SK-N-SH (cell line): ENCODE measurements at regions not wholly inside any gene's neighbourhood (a gene's known extent, or its start where the extent isn't known, plus 50 kb on each side); places are given as distances from the start of the nearest gene placed in this dataset.

ENCODE experiments used
- CTCF ChIA-PET: fragments of 300-600, 350-600 bp; formaldehyde crosslinking; extraction: SDS; loops from one replicate; lab custom pipeline; 2021; lab: Yijun Ruan, JAX
- POLR2A ChIA-PET: fragments of 350-600 bp; sonication (Branson Sonifier 250); formaldehyde crosslinking; extraction: SDS; loops from one replicate; lab custom pipeline; 2020; ENCODE audit warnings: antibody characterized with exemption, inconsistent platforms; lab: Yijun Ruan, JAX
- DNase-seq: peaks from one replicate; pipeline ENCODE4 v3.0.0; 2012
- H2AFZ ChIP-seq: fragments of 200-600 bp; sonication (generic); 2 replicates; pipeline ENCODE4 v1.8.1; 2016; ENCODE audit warnings: antibody characterized with exemption, mild to moderate bottlenecking, low read depth
- H3F3A ChIP-seq: fragments of 200-600 bp; sonication (generic); replicated peaks from 2 replicates; pipeline ENCODE3; 2016; ENCODE audit warnings: antibody characterized with exemption, mild to moderate bottlenecking; ENCODE audit not compliant: insufficient read depth
- H3K27ac ChIP-seq, 2 experiments: fragments of 200-500 bp in 1 of 2; fragments of 200-600 bp in 1 of 2; sonication (Bioruptor generic) in 1 of 2; sonication (generic), shearing (Covaris generic) in 1 of 2; 2 replicates each; pipeline versions ENCODE4 v1.5.1 to v1.6.1; 2014 to 2016; ENCODE audit warnings: low read depth in 2 of 2, inconsistent platforms in 1 of 2, low read length in 1 of 2, mild to moderate bottlenecking in 1 of 2, mixed read lengths in 1 of 2
- H3K27me3 ChIP-seq: fragments of 200-600 bp; sonication (generic), shearing (Covaris generic); 2 replicates; pipeline ENCODE4 v1.6.1; 2016; ENCODE audit warnings: mixed run types; ENCODE audit not compliant: insufficient read depth
- H3K36me3 ChIP-seq, 2 experiments: fragments of 200-500 bp in 1 of 2; fragments of 200-600 bp in 1 of 2; sonication (Bioruptor generic) in 1 of 2; sonication (generic) in 1 of 2; replicated peaks in 1 of 2; 2 replicates each; pipeline versions ENCODE3 to v1.5.1; 2014 to 2016; ENCODE audit warnings: low read length in 1 of 2, mild to moderate bottlenecking in 1 of 2; ENCODE audit not compliant: insufficient read depth in 2 of 2, control insufficient read depth in 1 of 2
- H3K4me1 ChIP-seq, 2 experiments: fragments of 200-500 bp in 1 of 2; fragments of 200-600 bp in 1 of 2; sonication (Bioruptor generic) in 1 of 2; sonication (generic), shearing (Covaris generic) in 1 of 2; 2 replicates each; pipeline versions ENCODE4 v1.5.1 to v1.6.1; 2014 to 2016; ENCODE audit warnings: low read depth in 1 of 2, low read length in 1 of 2, mixed run types in 1 of 2; ENCODE audit not compliant: insufficient read depth in 2 of 2, control insufficient read depth in 1 of 2
- H3K4me2 ChIP-seq: fragments of 200-600 bp; sonication (generic), shearing (Covaris generic); 2 replicates; pipeline ENCODE4 v1.6.1; 2017; ENCODE audit warnings: mixed run types
- H3K4me3 ChIP-seq, 2 experiments: fragments of 200-500 bp in 1 of 2; fragments of 200-600 bp in 1 of 2; sonication (Bioruptor generic) in 1 of 2; sonication (generic), shearing (Covaris generic) in 1 of 2; 2 replicates each; pipeline versions ENCODE4 v1.5.1 to v1.8.1; 2014 to 2016; ENCODE audit warnings: low read depth in 2 of 2, inconsistent platforms in 1 of 2, low read length in 1 of 2, mild to moderate bottlenecking in 1 of 2, mixed read lengths in 1 of 2, moderate library complexity in 1 of 2
- H3K79me2 ChIP-seq: fragments of 200-600 bp; sonication (generic); 2 replicates; pipeline ENCODE4 v1.8.1; 2017; ENCODE audit warnings: mild to moderate bottlenecking; ENCODE audit not compliant: insufficient read depth
- H3K9ac ChIP-seq: fragments of 200-600 bp; sonication (generic); 2 replicates; pipeline ENCODE4 v1.6.1; 2017; ENCODE audit warnings: mixed run types
- H3K9me2 ChIP-seq: fragments of 200-600 bp; sonication (generic); 2 replicates; pipeline ENCODE4 v1.6.1; 2017; ENCODE audit warnings: mixed run types
- H3K9me3 ChIP-seq: fragments of 200-600 bp; sonication (generic); 2 replicates; pipeline ENCODE4 v1.6.1; 2017; ENCODE audit warnings: mixed run types, mild to moderate bottlenecking, moderate library complexity
- H4K20me1 ChIP-seq: fragments of 200-600 bp; sonication (generic); 2 replicates; pipeline ENCODE4 v1.6.1; 2017; ENCODE audit warnings: mild to moderate bottlenecking, mixed run types; ENCODE audit not compliant: insufficient read depth
- CHD2 ChIP-seq: fragments of 150-350 bp; IDR thresholded peaks from 2 replicates; pipeline ENCODE4 v1.6.1; 2018; ENCODE audit warnings: low read length; ENCODE audit not compliant: partially characterized antibody
- EP300 ChIP-seq, 2 experiments: IDR thresholded peaks; 2 replicates each; pipeline versions ENCODE4 v1.4.0 to v1.6.1; 2012; ENCODE audit warnings: borderline replicate concordance in 1 of 2, low read depth in 1 of 2, low read length in 1 of 2
- FOXJ3 ChIP-seq: sonication (generic); formaldehyde crosslinking; IDR thresholded peaks from 2 replicates; pipeline ENCODE4 v1.5.1; 2020; ENCODE audit warnings: mild to moderate bottlenecking, missing genetic modification reagents
- FOXM1 ChIP-seq: IDR thresholded peaks from 2 replicates; pipeline ENCODE4 v1.4.0; 2012; ENCODE audit warnings: low read depth, mild to moderate bottlenecking
- GABPA ChIP-seq: IDR thresholded peaks from 2 replicates; pipeline ENCODE4 v1.4.0; 2012; ENCODE audit warnings: low read depth, mild to moderate bottlenecking
- GATA2 ChIP-seq: sonication (generic); formaldehyde crosslinking; IDR thresholded peaks from 2 replicates; pipeline ENCODE4 v1.5.0; 2020; ENCODE audit warnings: mild to moderate bottlenecking, missing genetic modification reagents
- MEF2A ChIP-seq: IDR thresholded peaks from 2 replicates; pipeline ENCODE4 v1.4.0; 2012; ENCODE audit warnings: low read depth, borderline replicate concordance
- NRF1 ChIP-seq: IDR thresholded peaks from 2 replicates; pipeline ENCODE4 v1.6.1; 2012; ENCODE audit warnings: low read depth, mild to moderate bottlenecking, low read length
- RAD21 ChIP-seq: IDR thresholded peaks from 2 replicates; pipeline ENCODE4 v1.6.1; 2012; ENCODE audit warnings: mild to moderate bottlenecking, low read length
- RCOR1 ChIP-seq: fragments of 150-350 bp; IDR thresholded peaks from 2 replicates; pipeline ENCODE4 v1.6.1; 2017; ENCODE audit warnings: antibody characterized with exemption, low read length
- RFX5 ChIP-seq: IDR thresholded peaks from 2 replicates; pipeline ENCODE4 v1.6.1; 2012; ENCODE audit warnings: mild to moderate bottlenecking, improper control_type of control experiment, low read length
- RXRA ChIP-seq: IDR thresholded peaks from 2 replicates; pipeline ENCODE4 v1.4.0; 2012; ENCODE audit warnings: low read depth, mild to moderate bottlenecking, borderline replicate concordance
- SMC3 ChIP-seq: IDR thresholded peaks from 2 replicates; pipeline ENCODE4 v1.6.1; 2012; ENCODE audit warnings: low read depth, low read length, improper control_type of control experiment
- TEAD4 ChIP-seq: IDR thresholded peaks from 2 replicates; pipeline ENCODE4 v1.4.0; 2012; ENCODE audit warnings: mild to moderate bottlenecking, borderline replicate concordance; ENCODE audit not compliant: insufficient read depth
- YY1 ChIP-seq: IDR thresholded peaks from 2 replicates; pipeline ENCODE4 v1.4.0; 2012; ENCODE audit warnings: low read depth, mild to moderate bottlenecking
- WGBS: methylation state at CpG from one replicate; pipeline ENCODE4 v1.1.6; 2017; ENCODE audit warnings: low lambda C conversion rate; 5-methylcytosine and 5-hydroxymethylcytosine counted together
- TF ChIP-seq, protein P1 (sequence below): fragments of 200-600 bp; sonication (generic); IDR thresholded peaks from 2 replicates; pipeline ENCODE4 v1.6.1; 2017; ENCODE audit warnings: antibody characterized with exemption, mild to moderate bottlenecking, moderate library complexity
- TF ChIP-seq, protein P2 (sequence below): fragments of 150-350 bp; IDR thresholded peaks from 2 replicates; pipeline ENCODE4 v1.6.1; 2016; ENCODE audit warnings: mild to moderate bottlenecking, low read depth, low read length

DNA sequence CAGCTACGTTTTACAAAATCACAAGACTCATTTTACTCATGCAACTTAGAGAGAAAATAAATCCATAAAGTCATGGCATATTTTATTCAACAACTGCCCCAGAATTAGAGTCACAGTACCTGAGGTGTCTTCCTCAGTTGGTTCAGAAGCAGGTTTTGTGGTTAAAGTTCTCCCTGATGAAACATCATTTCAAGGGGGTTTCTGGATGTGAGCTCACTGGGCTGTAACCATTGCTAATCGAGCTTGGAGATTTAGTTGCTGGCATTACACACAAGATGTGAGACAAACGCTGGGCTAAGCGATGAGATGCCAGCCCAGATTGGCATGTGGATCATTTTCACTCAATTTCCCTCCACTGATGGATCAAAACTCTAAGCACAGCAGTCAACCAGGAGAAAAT is 131.3 kb downstream of the PRELID2 start:
- H2AFZ ChIP-seq, result no peak overlapping the region
- H3K27ac ChIP-seq, result no peak overlapping the region
- ChIA-PET POLR2A (no interaction called here), CTCF (interaction anchor here (1.9 to 3.4 kb wide), 2 partner anchors 22 to 122 kb away, joined by 7 to 11 read pairs; no protein-coding TSS in a partner anchor)
- no peak overlapping the region for H3K4me3 ChIP-seq
- no peak overlapping the region for H3K9ac ChIP-seq
- no peaks in the 10 kb centered on the region for H3K9me2 ChIP-seq
- no peak for DNase-seq
- H3K79me2 ChIP-seq, result no peaks in the 10 kb centered on the region
- H3F3A ChIP-seq, result no peaks in the 10 kb centered on the region
- TF ChIP-seq EP300 (IDR thresholded peaks at IDR 0.05; ENCODE audit: borderline replicate concordance in 1 of 2, low read depth in 1 of 2, low read length in 1 of 2), result no peak
- no peak for TF ChIP-seq NRF1
- TF ChIP-seq, protein P1, sequence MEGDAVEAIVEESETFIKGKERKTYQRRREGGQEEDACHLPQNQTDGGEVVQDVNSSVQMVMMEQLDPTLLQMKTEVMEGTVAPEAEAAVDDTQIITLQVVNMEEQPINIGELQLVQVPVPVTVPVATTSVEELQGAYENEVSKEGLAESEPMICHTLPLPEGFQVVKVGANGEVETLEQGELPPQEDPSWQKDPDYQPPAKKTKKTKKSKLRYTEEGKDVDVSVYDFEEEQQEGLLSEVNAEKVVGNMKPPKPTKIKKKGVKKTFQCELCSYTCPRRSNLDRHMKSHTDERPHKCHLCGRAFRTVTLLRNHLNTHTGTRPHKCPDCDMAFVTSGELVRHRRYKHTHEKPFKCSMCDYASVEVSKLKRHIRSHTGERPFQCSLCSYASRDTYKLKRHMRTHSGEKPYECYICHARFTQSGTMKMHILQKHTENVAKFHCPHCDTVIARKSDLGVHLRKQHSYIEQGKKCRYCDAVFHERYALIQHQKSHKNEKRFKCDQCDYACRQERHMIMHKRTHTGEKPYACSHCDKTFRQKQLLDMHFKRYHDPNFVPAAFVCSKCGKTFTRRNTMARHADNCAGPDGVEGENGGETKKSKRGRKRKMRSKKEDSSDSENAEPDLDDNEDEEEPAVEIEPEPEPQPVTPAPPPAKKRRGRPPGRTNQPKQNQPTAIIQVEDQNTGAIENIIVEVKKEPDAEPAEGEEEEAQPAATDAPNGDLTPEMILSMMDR, result no peak
- no peak for TF ChIP-seq RXRA
- no peak for TF ChIP-seq RCOR1
- TF ChIP-seq CHD2, result no peak
- no peak for TF ChIP-seq SMC3
- no peak for TF ChIP-seq FOXM1
- TF ChIP-seq, protein P2, sequence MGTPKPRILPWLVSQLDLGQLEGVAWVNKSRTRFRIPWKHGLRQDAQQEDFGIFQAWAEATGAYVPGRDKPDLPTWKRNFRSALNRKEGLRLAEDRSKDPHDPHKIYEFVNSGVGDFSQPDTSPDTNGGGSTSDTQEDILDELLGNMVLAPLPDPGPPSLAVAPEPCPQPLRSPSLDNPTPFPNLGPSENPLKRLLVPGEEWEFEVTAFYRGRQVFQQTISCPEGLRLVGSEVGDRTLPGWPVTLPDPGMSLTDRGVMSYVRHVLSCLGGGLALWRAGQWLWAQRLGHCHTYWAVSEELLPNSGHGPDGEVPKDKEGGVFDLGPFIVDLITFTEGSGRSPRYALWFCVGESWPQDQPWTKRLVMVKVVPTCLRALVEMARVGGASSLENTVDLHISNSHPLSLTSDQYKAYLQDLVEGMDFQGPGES, result no peak
- TF ChIP-seq RAD21, result no peak
- no peak for TF ChIP-seq RFX5
- no peak for TF ChIP-seq GATA2 (CRISPR knock-in tag)
- TF ChIP-seq TEAD4, result no peak
- TF ChIP-seq MEF2A, result no peak
- no peak for TF ChIP-seq GABPA
- TF ChIP-seq YY1, result no peak
- TF ChIP-seq FOXJ3 (CRISPR knock-in tag), result no peak
- no peaks in the 10 kb centered on the region for H3K36me3 ChIP-seq
- H3K4me1 ChIP-seq, result no peaks in the 10 kb centered on the region
- no peaks in the 10 kb centered on the region for H3K9me3 ChIP-seq
- WGBS, result 85% methylated on average over 4 of the region's 4 CpGs
- H4K20me1 ChIP-seq, result no peaks in the 10 kb centered on the region
- H3K27me3 ChIP-seq, result no peaks in the 10 kb centered on the region
- no peak overlapping the region for H3K4me2 ChIP-seq

DNA sequence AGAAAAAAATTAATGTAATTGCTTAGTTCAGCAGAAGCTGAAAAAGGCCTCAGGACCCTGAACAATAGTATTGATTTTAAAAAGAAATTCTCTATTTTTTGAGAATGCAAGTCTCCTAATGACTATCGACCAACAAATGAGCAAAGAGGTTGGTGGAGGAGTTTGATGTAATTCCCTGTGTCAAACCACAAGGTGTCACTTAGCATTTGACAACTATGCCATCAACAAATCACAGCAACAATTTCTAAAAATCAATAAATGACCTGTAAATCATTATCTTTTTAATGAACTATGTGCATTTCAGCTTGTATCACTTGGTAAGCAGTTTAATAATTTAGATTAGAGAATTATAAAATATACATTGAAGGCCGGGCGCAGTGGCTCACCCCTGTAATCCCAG is 133.7 kb downstream of the PRELID2 start:
- no peak overlapping the region for H3K4me2 ChIP-seq
- no peaks in the 10 kb centered on the region for H3K79me2 ChIP-seq
- no peak overlapping the region for H3K4me3 ChIP-seq
- no peaks in the 10 kb centered on the region for H4K20me1 ChIP-seq
- H3K36me3 ChIP-seq, result no peaks in the 10 kb centered on the region
- H3K9me3 ChIP-seq, result no peaks in the 10 kb centered on the region
- no peaks in the 10 kb centered on the region for H3K9me2 ChIP-seq
- no peaks in the 10 kb centered on the region for H3K4me1 ChIP-seq
- H3F3A ChIP-seq, result no peaks in the 10 kb centered on the region
- no peak overlapping the region for H3K9ac ChIP-seq
- no peaks in the 10 kb centered on the region for H3K27me3 ChIP-seq
- no peak overlapping the region for H3K27ac ChIP-seq
- POLR2A ChIA-PET, result no interaction called here
- WGBS, result 94% methylated on average over 3 of the region's 3 CpGs
- CTCF ChIA-PET, result interaction anchor here (3.4 kb wide), 1 partner anchor 20 kb away, joined by 11 read pairs; no protein-coding TSS in a partner anchor
- no peak for DNase-seq
- TF ChIP-seq MEF2A, result no peak
- TF ChIP-seq, protein P1, result no peak
- no peak overlapping the region for H2AFZ ChIP-seq
